Neural crest cell (in vitro differentiated cells): ENCODE measurements at regions not wholly inside any gene's neighbourhood (a gene's known extent, or its start where the extent isn't known, plus 50 kb on each side); places are given as distances from the start of the nearest gene placed in this dataset.

ENCODE experiments used
- DNase-seq: peaks from one replicate; pipeline ENCODE4 v3.0.0; 2021; ENCODE audit warnings: low read depth, mixed read lengths, low spot score
- H3K27ac Mint-ChIP-seq: one replicate; pipeline ENCODE4 v1.8.0; 2021; ENCODE audit warnings: mild to moderate bottlenecking, mixed read lengths; ENCODE audit not compliant: unreplicated experiment
- H3K27me3 Mint-ChIP-seq: 2 replicates; pipeline ENCODE4 v1.8.0; 2021; ENCODE audit warnings: low read depth, mild to moderate bottlenecking, mixed read lengths
- H3K36me3 Mint-ChIP-seq: 2 replicates; pipeline ENCODE4 v1.8.0; 2021; ENCODE audit warnings: low read depth, mild to moderate bottlenecking, mixed read lengths
- H3K4me1 Mint-ChIP-seq: 2 replicates; pipeline ENCODE4 v1.8.0; 2021; ENCODE audit warnings: mixed read lengths
- H3K4me3 Mint-ChIP-seq: one replicate; pipeline ENCODE4 v1.8.0; 2021; ENCODE audit warnings: mild to moderate bottlenecking, mixed read lengths
- H3K9me3 Mint-ChIP-seq: 2 replicates; pipeline ENCODE4 v1.8.0; 2021; ENCODE audit warnings: mixed read lengths
- TF ChIP-seq, protein P1 (sequence below): fragments of 200-600 bp; sonication (generic); conservative IDR thresholded peaks from 2 replicates; pipeline ENCODE4 v1.5.0; 2021; ENCODE audit warnings: antibody characterized with exemption, mild to moderate bottlenecking

DNA sequence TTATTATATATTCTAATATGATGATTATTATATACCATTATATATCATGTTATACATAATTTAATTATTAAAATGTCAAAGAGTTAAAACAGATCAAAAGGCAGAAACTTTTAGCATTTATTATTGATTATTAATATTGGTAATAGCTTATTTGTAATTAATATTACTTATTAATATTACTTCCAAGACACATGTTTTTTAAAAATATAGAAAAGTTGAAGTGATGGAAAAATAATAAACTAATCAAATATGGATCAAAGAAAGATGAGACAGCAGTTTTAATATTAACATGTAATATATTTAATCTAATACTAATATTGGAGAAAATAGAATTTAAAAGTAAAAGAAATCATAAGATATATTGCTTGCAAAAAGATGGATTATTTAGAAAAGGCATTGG lies 154.6 kb upstream of the TAB2 start:
- no peaks in the 10 kb centered on the region for H3K27me3 Mint-ChIP-seq
- peaks cover 5% of the 10 kb centered on the region for H3K4me1 Mint-ChIP-seq
- DNase-seq = no peak
- H3K4me3 Mint-ChIP-seq = no peak overlapping the region
- no peaks in the 10 kb centered on the region for H3K36me3 Mint-ChIP-seq
- no peak overlapping the region for H3K27ac Mint-ChIP-seq
- TF ChIP-seq, protein P1, sequence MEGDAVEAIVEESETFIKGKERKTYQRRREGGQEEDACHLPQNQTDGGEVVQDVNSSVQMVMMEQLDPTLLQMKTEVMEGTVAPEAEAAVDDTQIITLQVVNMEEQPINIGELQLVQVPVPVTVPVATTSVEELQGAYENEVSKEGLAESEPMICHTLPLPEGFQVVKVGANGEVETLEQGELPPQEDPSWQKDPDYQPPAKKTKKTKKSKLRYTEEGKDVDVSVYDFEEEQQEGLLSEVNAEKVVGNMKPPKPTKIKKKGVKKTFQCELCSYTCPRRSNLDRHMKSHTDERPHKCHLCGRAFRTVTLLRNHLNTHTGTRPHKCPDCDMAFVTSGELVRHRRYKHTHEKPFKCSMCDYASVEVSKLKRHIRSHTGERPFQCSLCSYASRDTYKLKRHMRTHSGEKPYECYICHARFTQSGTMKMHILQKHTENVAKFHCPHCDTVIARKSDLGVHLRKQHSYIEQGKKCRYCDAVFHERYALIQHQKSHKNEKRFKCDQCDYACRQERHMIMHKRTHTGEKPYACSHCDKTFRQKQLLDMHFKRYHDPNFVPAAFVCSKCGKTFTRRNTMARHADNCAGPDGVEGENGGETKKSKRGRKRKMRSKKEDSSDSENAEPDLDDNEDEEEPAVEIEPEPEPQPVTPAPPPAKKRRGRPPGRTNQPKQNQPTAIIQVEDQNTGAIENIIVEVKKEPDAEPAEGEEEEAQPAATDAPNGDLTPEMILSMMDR = no peak
- H3K9me3 Mint-ChIP-seq = no peaks in the 10 kb centered on the region

DNA sequence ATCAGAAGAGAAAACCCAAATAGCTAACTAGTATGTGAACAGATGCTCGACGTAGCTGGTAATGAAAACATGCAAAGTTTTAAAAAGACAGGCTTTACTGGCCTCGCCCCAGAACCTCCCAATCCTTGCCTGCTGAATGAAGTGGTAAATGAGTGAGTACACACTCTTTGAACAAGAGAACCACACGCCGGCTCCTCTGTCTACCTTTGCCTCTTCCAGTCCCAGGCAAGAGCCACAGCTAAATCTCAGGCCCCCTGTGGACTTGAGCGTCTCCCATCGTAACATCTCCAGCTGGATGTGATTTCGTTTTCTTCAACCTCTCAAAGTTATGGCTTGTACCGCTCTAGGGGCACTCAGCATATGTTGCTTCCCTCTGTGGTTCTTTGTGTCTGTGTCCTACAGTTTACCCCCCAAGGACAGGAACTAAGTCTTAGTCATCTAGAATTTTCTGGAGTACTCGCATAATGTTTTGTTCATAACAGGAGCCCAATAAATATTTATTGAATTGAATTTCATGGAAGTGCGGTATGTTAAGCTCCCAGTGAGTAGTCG lies 153.2 kb upstream of the TAB2 start:
- H3K27ac Mint-ChIP-seq = no peak overlapping the region
- TF ChIP-seq, protein P1 = no peak
- H3K9me3 Mint-ChIP-seq = no peaks in the 10 kb centered on the region
- peaks cover 8% of the 10 kb centered on the region for H3K4me1 Mint-ChIP-seq
- no peaks in the 10 kb centered on the region for H3K27me3 Mint-ChIP-seq
- DNase-seq = no peak
- H3K36me3 Mint-ChIP-seq = no peaks in the 10 kb centered on the region
- H3K4me3 Mint-ChIP-seq = no peak overlapping the region

DNA sequence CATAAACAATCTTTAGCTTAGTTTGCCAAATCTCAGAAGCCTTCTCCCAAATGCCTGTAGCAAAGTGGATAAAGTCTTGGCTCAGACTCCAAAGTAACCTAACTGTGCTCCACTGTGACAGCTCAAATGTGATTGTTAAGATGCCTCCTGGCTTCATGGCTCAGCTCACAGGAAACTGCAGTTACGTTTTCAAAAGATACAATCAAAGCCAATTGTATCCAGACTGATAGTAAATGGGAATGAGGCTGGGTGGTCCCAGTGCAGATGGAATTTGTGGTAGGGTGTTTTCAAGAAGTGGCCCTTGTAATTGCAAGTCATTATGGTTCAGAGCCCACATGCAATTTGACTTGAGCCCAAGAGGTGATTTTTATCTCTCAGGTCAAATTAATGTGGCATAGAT lies 151.2 kb upstream of the TAB2 start:
- H3K27ac Mint-ChIP-seq = no peak overlapping the region
- no peaks in the 10 kb centered on the region for H3K27me3 Mint-ChIP-seq
- H3K4me3 Mint-ChIP-seq = no peak overlapping the region
- H3K9me3 Mint-ChIP-seq = no peaks in the 10 kb centered on the region
- TF ChIP-seq, protein P1 = no peak
- peaks cover 21% of the 10 kb centered on the region for H3K4me1 Mint-ChIP-seq
- no peaks in the 10 kb centered on the region for H3K36me3 Mint-ChIP-seq
- no peak for DNase-seq

DNA sequence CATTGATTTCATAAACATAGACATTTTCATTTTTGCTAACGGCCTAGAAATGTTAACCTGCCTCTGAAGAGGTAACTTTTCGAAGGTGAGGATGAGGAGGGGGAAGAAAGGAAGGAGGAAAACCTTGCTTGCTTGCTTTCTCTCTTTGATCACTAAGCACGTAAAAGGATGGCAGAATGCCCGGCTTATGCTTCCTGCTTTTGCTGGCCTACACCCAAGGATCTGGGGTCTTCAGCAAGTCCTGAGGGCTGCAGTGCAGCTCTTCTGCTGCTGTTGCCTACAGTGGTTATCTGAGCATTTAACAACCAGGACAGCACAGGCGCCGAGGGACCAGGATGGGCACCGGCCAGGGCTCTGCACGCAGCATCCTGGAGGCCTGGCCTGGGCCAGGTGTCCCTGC lies 150.8 kb upstream of the TAB2 start:
- Mint-ChIP-seq H3K36me3 (no peaks in the 10 kb centered on the region), H3K9me3 (no peaks in the 10 kb centered on the region), H3K27ac (no peak overlapping the region), H3K4me1 (peaks cover 21% of the 10 kb centered on the region), H3K27me3 (no peaks in the 10 kb centered on the region), H3K4me3 (no peak overlapping the region)
- no peak for DNase-seq
- TF ChIP-seq, protein P1 = no peak

DNA sequence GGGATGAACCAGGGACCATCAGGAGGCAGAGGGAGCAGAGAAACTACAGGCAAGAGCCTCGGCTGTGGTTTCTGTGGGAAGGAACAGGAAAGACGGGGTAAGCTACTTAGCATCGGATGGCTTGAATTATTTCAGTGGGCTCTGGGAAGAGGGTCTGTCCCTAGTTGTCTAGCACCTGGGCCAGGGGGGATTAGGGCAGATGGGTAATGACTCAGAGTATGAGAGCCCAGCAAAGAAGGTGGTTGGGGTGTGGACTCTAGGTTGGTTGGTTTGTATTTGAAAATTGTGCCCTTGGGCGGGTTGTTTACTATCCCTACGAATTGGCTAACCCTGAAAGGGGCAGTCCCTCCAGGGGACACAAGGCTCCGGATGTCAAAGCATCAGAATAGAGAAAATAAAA lies 148.5 kb upstream of the TAB2 start:
- DNase-seq = no peak
- Mint-ChIP-seq H3K27ac (no peak overlapping the region), H3K27me3 (no peaks in the 10 kb centered on the region), H3K9me3 (no peaks in the 10 kb centered on the region), H3K4me1 (peaks cover 21% of the 10 kb centered on the region), H3K36me3 (no peaks in the 10 kb centered on the region), H3K4me3 (no peak overlapping the region)
- TF ChIP-seq, protein P1 = no peak
